ENCODE measurements at regions not wholly inside any gene's neighbourhood (a gene's known extent, or its start where the extent isn't known, plus 50 kb on each side); places are given as distances from the start of the nearest gene placed in this dataset.

GRCh38 chr2:150140777-150141176, 346.7 kb downstream of the RND3 start:
- DNase-seq (ENCODE audit: low read depth, low spot score), result no peak
- Histone ChIP-seq H3K9me3 (ENCODE audit: control insufficient read depth, insufficient read depth, low read length) (no peaks in the 10 kb centered on the region), H3K27ac (ENCODE audit: low read length) (no peak overlapping the region), H3K4me1 (ENCODE audit: control insufficient read depth, insufficient read depth, low read length) (no peaks in the 10 kb centered on the region), H3K36me3 (ENCODE audit: control insufficient read depth, insufficient read depth, low read length) (no peaks in the 10 kb centered on the region), H3K27me3 (ENCODE audit: control insufficient read depth, insufficient read depth, low read length) (no peaks in the 10 kb centered on the region), H3K4me3 (ENCODE audit: low read length) (no peak overlapping the region)
- WGBS (ENCODE audit: insufficient coverage, insufficient read length), result no CpG with 5 or more reads among the region's 1 CpG

- Histone ChIP-seq H3K4me1 (ENCODE audit: control insufficient read depth, insufficient read depth, low read length) (peaks cover 2% of the 10 kb centered on the region; the same call in 1 of the 2 replicates), H3K27ac (ENCODE audit: low read length) (no peak overlapping the region), H3K4me3 (ENCODE audit: low read length) (no peak overlapping the region), H3K27me3 (ENCODE audit: control insufficient read depth, insufficient read depth, low read length) (no peaks in the 10 kb centered on the region), H3K36me3 (ENCODE audit: control insufficient read depth, insufficient read depth, low read length) (no peaks in the 10 kb centered on the region), H3K9me3 (ENCODE audit: control insufficient read depth, insufficient read depth, low read length) (no peaks in the 10 kb centered on the region)
- no peak for DNase-seq (ENCODE audit: low read depth, low spot score)
- 100% methylated on average over 1 of the region's 4 CpGs for WGBS (ENCODE audit: insufficient coverage, insufficient read length)
These were observed 348.9 kb downstream of the RND3 start for GRCh38 chr2:150138587-150138986.

GRCh38 chr2:150137338-150138069, 350.0 kb downstream of the RND3 start:
- DNase-seq (ENCODE audit: low read depth, low spot score), result no peak
- H3K4me1 ChIP-seq (ENCODE audit: control insufficient read depth, insufficient read depth, low read length), result peaks cover 2% of the 10 kb centered on the region; the same call in 1 of the 2 replicates
- H3K27me3 ChIP-seq (ENCODE audit: control insufficient read depth, insufficient read depth, low read length), result no peaks in the 10 kb centered on the region
- no peaks in the 10 kb centered on the region for H3K9me3 ChIP-seq (ENCODE audit: control insufficient read depth, insufficient read depth, low read length)
- no peak overlapping the region for H3K4me3 ChIP-seq (ENCODE audit: low read length)
- no CpG with 5 or more reads among the region's 5 CpGs for WGBS (ENCODE audit: insufficient coverage, insufficient read length)
- H3K36me3 ChIP-seq (ENCODE audit: control insufficient read depth, insufficient read depth, low read length), result no peaks in the 10 kb centered on the region
- no peak overlapping the region for H3K27ac ChIP-seq (ENCODE audit: low read length)

- H3K36me3 ChIP-seq (ENCODE audit: control insufficient read depth, insufficient read depth, low read length), result no peaks in the 10 kb centered on the region
- no peak overlapping the region for H3K4me3 ChIP-seq (ENCODE audit: low read length)
- peaks cover 2% of the 10 kb centered on the region; the same call in 1 of the 2 replicates for H3K4me1 ChIP-seq (ENCODE audit: control insufficient read depth, insufficient read depth, low read length)
- no peaks in the 10 kb centered on the region for H3K9me3 ChIP-seq (ENCODE audit: control insufficient read depth, insufficient read depth, low read length)
- H3K27ac ChIP-seq (ENCODE audit: low read length), result no peak overlapping the region
- no peak for DNase-seq (ENCODE audit: low read depth, low spot score)
- H3K27me3 ChIP-seq (ENCODE audit: control insufficient read depth, insufficient read depth, low read length), result no peaks in the 10 kb centered on the region
- WGBS (ENCODE audit: insufficient coverage, insufficient read length), result no CpG with 5 or more reads among the region's 7 CpGs
These were observed 350.6 kb downstream of the RND3 start for GRCh38 chr2:150136893-150137292.

- Histone ChIP-seq H3K27me3 (ENCODE audit: control insufficient read depth, insufficient read depth, low read length) (no peaks in the 10 kb centered on the region), H3K4me3 (ENCODE audit: low read length) (no peak overlapping the region), H3K27ac (ENCODE audit: low read length) (no peak overlapping the region), H3K9me3 (ENCODE audit: control insufficient read depth, insufficient read depth, low read length) (no peaks in the 10 kb centered on the region), H3K36me3 (ENCODE audit: control insufficient read depth, insufficient read depth, low read length) (no peaks in the 10 kb centered on the region), H3K4me1 (ENCODE audit: control insufficient read depth, insufficient read depth, low read length) (peaks cover 2% of the 10 kb centered on the region; the same call in 1 of the 2 replicates)
- WGBS (ENCODE audit: insufficient coverage, insufficient read length), result no CpG with 5 or more reads among the region's 3 CpGs
- DNase-seq (ENCODE audit: low read depth, low spot score), result no peak
These were observed 351.1 kb downstream of the RND3 start for GRCh38 chr2:150136401-150136800.

GRCh38 chr2:150135223-150135883, 352.1 kb downstream of the RND3 start:
- H3K4me1 ChIP-seq (ENCODE audit: control insufficient read depth, insufficient read depth, low read length), result peaks cover 2% of the 10 kb centered on the region; the same call in 1 of the 2 replicates
- no peak overlapping the region for H3K27ac ChIP-seq (ENCODE audit: low read length)
- H3K9me3 ChIP-seq (ENCODE audit: control insufficient read depth, insufficient read depth, low read length), result no peaks in the 10 kb centered on the region
- no CpG with 5 or more reads among the region's 7 CpGs for WGBS (ENCODE audit: insufficient coverage, insufficient read length)
- H3K36me3 ChIP-seq (ENCODE audit: control insufficient read depth, insufficient read depth, low read length), result no peaks in the 10 kb centered on the region
- DNase-seq (ENCODE audit: low read depth, low spot score), result no peak
- no peaks in the 10 kb centered on the region for H3K27me3 ChIP-seq (ENCODE audit: control insufficient read depth, insufficient read depth, low read length)
- no peak overlapping the region for H3K4me3 ChIP-seq (ENCODE audit: low read length)

- peaks cover 2% of the 10 kb centered on the region; the same call in 1 of the 2 replicates for H3K4me1 ChIP-seq (ENCODE audit: control insufficient read depth, insufficient read depth, low read length)
- H3K36me3 ChIP-seq (ENCODE audit: control insufficient read depth, insufficient read depth, low read length), result no peaks in the 10 kb centered on the region
- no peak overlapping the region for H3K27ac ChIP-seq (ENCODE audit: low read length)
- no peaks in the 10 kb centered on the region for H3K9me3 ChIP-seq (ENCODE audit: control insufficient read depth, insufficient read depth, low read length)
- WGBS (ENCODE audit: insufficient coverage, insufficient read length), result no CpG with 5 or more reads among the region's 6 CpGs
- DNase-seq (ENCODE audit: low read depth, low spot score), result no peak
- H3K4me3 ChIP-seq (ENCODE audit: low read length), result no peak overlapping the region
- no peaks in the 10 kb centered on the region for H3K27me3 ChIP-seq (ENCODE audit: control insufficient read depth, insufficient read depth, low read length)
These were observed 353.1 kb downstream of the RND3 start for GRCh38 chr2:150134223-150134857.

GRCh38 chr2:150133623-150134022, 353.8 kb downstream of the RND3 start:
- Histone ChIP-seq H3K4me1 (ENCODE audit: control insufficient read depth, insufficient read depth, low read length) (peaks cover 2% of the 10 kb centered on the region; the same call in 1 of the 2 replicates), H3K36me3 (ENCODE audit: control insufficient read depth, insufficient read depth, low read length) (no peaks in the 10 kb centered on the region), H3K9me3 (ENCODE audit: control insufficient read depth, insufficient read depth, low read length) (no peaks in the 10 kb centered on the region), H3K27me3 (ENCODE audit: control insufficient read depth, insufficient read depth, low read length) (no peaks in the 10 kb centered on the region), H3K4me3 (ENCODE audit: low read length) (no peak overlapping the region), H3K27ac (ENCODE audit: low read length) (no peak overlapping the region)
- no CpG with 5 or more reads among the region's 5 CpGs for WGBS (ENCODE audit: insufficient coverage, insufficient read length)
- DNase-seq (ENCODE audit: low read depth, low spot score), result no peak

GRCh38 chr2:150129921-150130575, 357.4 kb downstream of the RND3 start:
- Histone ChIP-seq H3K4me3 (ENCODE audit: low read length) (no peak overlapping the region), H3K27ac (ENCODE audit: low read length) (no peak overlapping the region), H3K9me3 (ENCODE audit: control insufficient read depth, insufficient read depth, low read length) (no peaks in the 10 kb centered on the region), H3K4me1 (ENCODE audit: control insufficient read depth, insufficient read depth, low read length) (peaks cover 6% of the 10 kb centered on the region; the same call in 1 of the 2 replicates), H3K36me3 (ENCODE audit: control insufficient read depth, insufficient read depth, low read length) (no peaks in the 10 kb centered on the region), H3K27me3 (ENCODE audit: control insufficient read depth, insufficient read depth, low read length) (no peaks in the 10 kb centered on the region)
- no peak for DNase-seq (ENCODE audit: low read depth, low spot score)
- WGBS (ENCODE audit: insufficient coverage, insufficient read length), result no CpG with 5 or more reads among the region's 5 CpGs

GRCh38 chr2:150127995-150128394, 359.5 kb downstream of the RND3 start:
- Histone ChIP-seq H3K4me3 (ENCODE audit: low read length) (no peak overlapping the region), H3K4me1 (ENCODE audit: control insufficient read depth, insufficient read depth, low read length) (0 out of 2 replicates have a peak, but pooled peaks cover 4% of the 10 kb centered on the region), H3K36me3 (ENCODE audit: control insufficient read depth, insufficient read depth, low read length) (no peaks in the 10 kb centered on the region), H3K9me3 (ENCODE audit: control insufficient read depth, insufficient read depth, low read length) (no peaks in the 10 kb centered on the region), H3K27ac (ENCODE audit: low read length) (no peak overlapping the region), H3K27me3 (ENCODE audit: control insufficient read depth, insufficient read depth, low read length) (peaks cover 1% of the 10 kb centered on the region; the same call in 1 of the 2 replicates)
- WGBS (ENCODE audit: insufficient coverage, insufficient read length), result no CpG with 5 or more reads among the region's 4 CpGs
- DNase-seq (ENCODE audit: low read depth, low spot score), result no peak
